ENCODE measurements at regions not wholly inside any gene's neighbourhood (a gene's known extent, or its start where the extent isn't known, plus 50 kb on each side); places are given as distances from the start of the nearest gene placed in this dataset.

DNA sequence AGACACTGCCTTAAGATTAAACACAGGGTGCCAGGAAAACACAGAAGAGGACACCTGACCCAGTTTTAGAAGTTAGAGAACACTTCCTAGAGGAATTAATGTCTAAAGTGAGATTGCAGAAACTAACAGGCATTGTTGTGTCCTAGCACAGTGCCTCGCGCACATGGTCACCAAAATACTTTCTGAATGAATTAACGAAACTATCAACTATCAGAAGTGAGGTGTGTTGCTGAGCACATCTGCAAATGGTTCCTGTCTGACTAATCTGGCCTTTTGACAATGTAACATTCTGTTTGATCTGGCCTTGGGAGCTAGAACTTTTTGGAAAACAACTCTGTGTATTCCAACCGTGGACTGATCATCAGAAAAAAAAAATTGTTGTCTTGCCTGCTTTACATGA lies 556.8 kb upstream of the LCORL start:
- TF ChIP-seq CTCF (IDR thresholded peaks at IDR 0.05; ENCODE audit: insufficient read depth, low read length) = no peak
- no peak for TF ChIP-seq POLR2AphosphoS5 (IDR thresholded peaks at IDR 0.05; ENCODE audit: low read depth)
- TF ChIP-seq REST (IDR thresholded peaks at IDR 0.05; ENCODE audit: insufficient replicate concordance, low read depth) = no peak
- no peak for TF ChIP-seq GABPA (IDR thresholded peaks at IDR 0.05; ENCODE audit: low read depth)

Measured in HL-60 (cell line).